ENCODE measurements at regions not wholly inside any gene's neighbourhood (a gene's known extent, or its start where the extent isn't known, plus 50 kb on each side); places are given as distances from the start of the nearest gene placed in this dataset.

GRCh38 chr6:166725571-166725970 lies 98.5 kb upstream of the RPS6KA2 start:
- WGBS, 2 donors, result 83 to 86% methylated on average over 15 of the region's 15 CpGs
- no peak overlapping the region for H3K4me3 ChIP-seq (ENCODE audit: low read depth, poor library complexity, severe bottlenecking)
- no peak for TF ChIP-seq CTCF (IDR thresholded peaks at IDR 0.05)
- TF ChIP-seq POLR2A (IDR thresholded peaks at IDR 0.05), result no peak
- peak in 1 of 2 donors; percentile 57 for DNase-seq (ENCODE audit: low spot score in 2 of 2)
- intact Hi-C loops (cut with DNase I; ENCODE audit: low total_unique reads), result no loop called here

GRCh38 chr6:166724576-166724975 lies 97.5 kb upstream of the RPS6KA2 start:
- H3K4me3 ChIP-seq (ENCODE audit: low read depth, poor library complexity, severe bottlenecking), result no peak overlapping the region
- DNase-seq (ENCODE audit: low spot score in 2 of 2), result no peak
- 65 to 70% methylated on average over 8 of the region's 8 CpGs for WGBS, 2 donors
- TF ChIP-seq POLR2A (IDR thresholded peaks at IDR 0.05) (no peak), CTCF (IDR thresholded peaks at IDR 0.05) (no peak)
- intact Hi-C loops (cut with DNase I; ENCODE audit: low total_unique reads), result no loop called here

- intact Hi-C loops (cut with DNase I; ENCODE audit: low total_unique reads), result no loop called here
- TF ChIP-seq POLR2A (IDR thresholded peaks at IDR 0.05), result no peak
- TF ChIP-seq CTCF (IDR thresholded peaks at IDR 0.05), result no peak
- WGBS, 2 donors, result 96 to 97% methylated on average over 11 of the region's 11 CpGs
- H3K4me3 ChIP-seq (ENCODE audit: low read depth, poor library complexity, severe bottlenecking), result no peak overlapping the region
- no peak for DNase-seq (ENCODE audit: low spot score in 2 of 2)
Measured at GRCh38 chr6:166722785-166723184, 95.7 kb upstream of the RPS6KA2 start.

GRCh38 chr6:166721576-166721975 lies 94.5 kb upstream of the RPS6KA2 start:
- H3K4me3 ChIP-seq (ENCODE audit: low read depth, poor library complexity, severe bottlenecking), result no peak overlapping the region
- TF ChIP-seq CTCF (IDR thresholded peaks at IDR 0.05) (no peak), POLR2A (IDR thresholded peaks at IDR 0.05) (no peak)
- no peak for DNase-seq (ENCODE audit: low spot score in 2 of 2)
- intact Hi-C loops (cut with DNase I; ENCODE audit: low total_unique reads), result no loop called here
- 73 to 76% methylated on average over 16 to 17 of the region's 17 CpGs for WGBS, 2 donors

- intact Hi-C loops (cut with DNase I; ENCODE audit: low total_unique reads), result no loop called here
- no peak for TF ChIP-seq POLR2A (IDR thresholded peaks at IDR 0.05)
- TF ChIP-seq CTCF (IDR thresholded peaks at IDR 0.05), result no peak
- 73 to 83% methylated on average over 7 of the region's 7 CpGs for WGBS, 2 donors
- DNase-seq (ENCODE audit: low spot score in 2 of 2), result no peak
- no peak overlapping the region for H3K4me3 ChIP-seq (ENCODE audit: low read depth, poor library complexity, severe bottlenecking)
Measured at GRCh38 chr6:166720856-166721255, 93.8 kb upstream of the RPS6KA2 start.

- intact Hi-C loops (cut with DNase I; ENCODE audit: low total_unique reads), result no loop called here
- TF ChIP-seq CTCF (IDR thresholded peaks at IDR 0.05), result no peak
- TF ChIP-seq POLR2A (IDR thresholded peaks at IDR 0.05), result no peak
- 95% methylated on average over 5 of the region's 5 CpGs for WGBS, 2 donors
- DNase-seq (ENCODE audit: low spot score in 2 of 2), result no peak
- no peak overlapping the region for H3K4me3 ChIP-seq (ENCODE audit: low read depth, poor library complexity, severe bottlenecking)
Measured at GRCh38 chr6:166719019-166719418, 92.0 kb upstream of the RPS6KA2 start.
